Pancreas (tissue), 10 donors: ENCODE measurements at regions not wholly inside any gene's neighbourhood (a gene's known extent, or its start where the extent isn't known, plus 50 kb on each side); places are given as distances from the start of the nearest gene placed in this dataset.
"Not testable (repeated sequence)": the region's sequence is repeated elsewhere in the genome, so short reads cannot be mapped to it uniquely, and the experiment has no call there.

Experiments used
- ATAC-seq, 4 donors: fragments of 200-7000 bp; cut with Tn5 transposase; one replicate each; pipeline versions ENCODE4 v1.8.0 to v1.9.1; 2020; ENCODE audit warnings: mild to moderate bottlenecking in 4 of 4, moderate library complexity in 4 of 4
- DNase-seq, 6 donors: peaks; one replicate each; pipeline ENCODE4 v3.0.0-alpha.2; 2020
- FAIRE-seq: peaks from 2 replicates; lab custom pipeline; 2012; peaks lifted over from hg19 to GRCh38; lab: Jason Lieb, UNC
- H3K27ac ChIP-seq, 4 donors: fragments of 200-600 bp; sonication (generic); 1 replicate in 3 of 4; 2 replicates in 1 of 4; pipeline versions ENCODE4 v1.5.0 to v1.8.0; 2020
- H3K27me3 ChIP-seq, 4 donors: fragments of 200-600 bp; one replicate each; pipeline ENCODE4 v1.8.0; 2021
- H3K36me3 ChIP-seq, 3 donors: fragments of 200-600 bp; sonication (generic) in 1 of 3; one replicate each; pipeline versions ENCODE4 v1.5.0 to v1.8.0; 2020 to 2021
- H3K4me1 ChIP-seq, 3 donors: fragments of 200-600 bp; one replicate each; pipeline ENCODE4 v1.8.0; 2021
- H3K4me3 ChIP-seq, 4 donors: fragments of 200-600 bp; sonication (generic) in 2 of 4; one replicate each; pipeline versions ENCODE4 v1.5.0 to v1.8.0; 2020 to 2021
- H3K9me3 ChIP-seq, 4 donors: fragments of 200-600 bp; one replicate each; pipeline ENCODE4 v1.8.0; 2021
- WGBS, 2 donors: extraction: QIAGEN DNeasy Blood & Tissue Kit; methylation state at CpG; one replicate each; pipeline ENCODE4 v1.1.7; 2013; 5-methylcytosine and 5-hydroxymethylcytosine counted together
- intact Hi-C, 3 donors: fragments of 100-400 bp; cut with DNase I; formaldehyde crosslinking; loops; one replicate each; pipeline versions ENCODE4 v1.11.1 to v1.14.2; 2022
- TF ChIP-seq, protein P1 (sequence below), 4 donors: fragments of 200-600 bp; sonication (generic) in 3 of 4; IDR thresholded peaks; one replicate each; pipeline versions ENCODE4 v1.5.0 to v1.8.0; 2021; ENCODE audit warnings: antibody characterized with exemption in 4 of 4
- donor health status: healthy with polysubstance abuse.
- donor health status: DM: no; HTN: no; CAD: no; lungs with moderate emphysema.
- donor health status: DM: no; HTN: no; CAD: no.
- donor health status: control.
- donor health status: control.
- donor health status: Bipolar disorder and iron deficiency.
- donor health status: DM: yes; HTN: yes; CAD: no.
- donor health status: DM: no; HTN: no; CAD: no.
- donor health status: DM: no; HTN: no; CAD: no.
- donor health status: DM: yes; HTN: yes; CAD: no.

DNA sequence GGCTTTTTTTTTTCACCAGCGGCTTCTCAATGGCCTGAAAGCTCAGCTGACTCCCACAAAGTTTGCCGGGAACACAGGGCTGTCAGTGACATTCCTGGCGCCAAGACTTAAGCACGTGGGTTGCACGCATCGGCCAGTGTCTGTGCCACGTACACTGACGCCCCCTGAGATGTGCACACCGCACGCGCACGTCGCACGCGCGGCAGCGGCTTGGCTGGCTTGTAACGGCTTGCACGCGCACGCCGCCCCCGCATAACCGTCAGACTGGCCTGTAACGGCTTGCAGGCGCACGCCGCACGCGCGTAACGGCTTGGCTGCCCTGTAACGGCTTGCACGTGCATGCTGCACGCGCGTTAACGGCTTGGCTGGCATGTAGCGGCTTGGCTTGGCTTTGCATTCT is 63.2 kb downstream of the CCDC74A start:
- Histone ChIP-seq H3K27ac (no peak overlapping the region), H3K36me3 (no peaks in the 10 kb centered on the region), H3K27me3 (no peaks in the 10 kb centered on the region), H3K9me3 (no peaks in the 10 kb centered on the region), H3K4me3 (no peak overlapping the region), H3K4me1 (no peaks in the 10 kb centered on the region)
- WGBS, 2 donors: 79 to 85% methylated on average over 39 of the region's 39 CpGs
- DNase-seq (peak in 1 of 6 donors; percentile 37), ATAC-seq (no peak), FAIRE-seq (no peak)
- intact Hi-C loops: no loop called here
- TF ChIP-seq, protein P1, sequence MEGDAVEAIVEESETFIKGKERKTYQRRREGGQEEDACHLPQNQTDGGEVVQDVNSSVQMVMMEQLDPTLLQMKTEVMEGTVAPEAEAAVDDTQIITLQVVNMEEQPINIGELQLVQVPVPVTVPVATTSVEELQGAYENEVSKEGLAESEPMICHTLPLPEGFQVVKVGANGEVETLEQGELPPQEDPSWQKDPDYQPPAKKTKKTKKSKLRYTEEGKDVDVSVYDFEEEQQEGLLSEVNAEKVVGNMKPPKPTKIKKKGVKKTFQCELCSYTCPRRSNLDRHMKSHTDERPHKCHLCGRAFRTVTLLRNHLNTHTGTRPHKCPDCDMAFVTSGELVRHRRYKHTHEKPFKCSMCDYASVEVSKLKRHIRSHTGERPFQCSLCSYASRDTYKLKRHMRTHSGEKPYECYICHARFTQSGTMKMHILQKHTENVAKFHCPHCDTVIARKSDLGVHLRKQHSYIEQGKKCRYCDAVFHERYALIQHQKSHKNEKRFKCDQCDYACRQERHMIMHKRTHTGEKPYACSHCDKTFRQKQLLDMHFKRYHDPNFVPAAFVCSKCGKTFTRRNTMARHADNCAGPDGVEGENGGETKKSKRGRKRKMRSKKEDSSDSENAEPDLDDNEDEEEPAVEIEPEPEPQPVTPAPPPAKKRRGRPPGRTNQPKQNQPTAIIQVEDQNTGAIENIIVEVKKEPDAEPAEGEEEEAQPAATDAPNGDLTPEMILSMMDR (IDR thresholded peaks at IDR 0.05): no peak

DNA sequence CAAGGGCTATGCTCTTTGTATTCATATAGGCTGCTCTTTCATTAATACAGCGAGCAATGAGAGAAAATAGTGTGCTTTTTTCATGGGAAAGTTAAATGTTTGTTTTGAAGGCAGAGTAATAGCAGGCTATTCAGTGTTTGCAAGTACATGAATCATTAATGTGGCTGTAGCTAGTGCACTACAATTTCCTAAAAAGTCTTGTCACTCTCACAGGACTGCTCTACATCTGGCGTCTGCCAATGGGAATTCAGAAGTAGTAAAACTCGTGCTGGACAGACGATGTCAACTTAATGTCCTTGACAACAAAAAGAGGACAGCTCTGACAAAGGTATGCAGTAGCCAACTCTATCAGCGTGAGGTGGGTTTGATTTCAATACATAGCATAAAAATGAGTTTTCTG is 68.9 kb downstream of the CCDC74A start:
- H3K9me3 ChIP-seq, H3K4me3 ChIP-seq, DNase-seq, intact Hi-C loops, H3K27ac ChIP-seq, H3K36me3 ChIP-seq, FAIRE-seq, H3K27me3 ChIP-seq, H3K4me1 ChIP-seq, ATAC-seq: not testable (repeated sequence)
- WGBS, 2 donors: 17 to 19% methylated on average over 5 of the region's 5 CpGs

GRCh38 chr2:131602444-131602843 is 74.8 kb downstream of the CCDC74A start:
- H3K27ac ChIP-seq, H3K36me3 ChIP-seq, ATAC-seq, intact Hi-C loops, DNase-seq, H3K4me3 ChIP-seq, H3K9me3 ChIP-seq, H3K4me1 ChIP-seq, H3K27me3 ChIP-seq, FAIRE-seq: not testable (repeated sequence)
- 73 to 83% methylated on average over 4 of the region's 5 CpGs for WGBS, 2 donors

DNA sequence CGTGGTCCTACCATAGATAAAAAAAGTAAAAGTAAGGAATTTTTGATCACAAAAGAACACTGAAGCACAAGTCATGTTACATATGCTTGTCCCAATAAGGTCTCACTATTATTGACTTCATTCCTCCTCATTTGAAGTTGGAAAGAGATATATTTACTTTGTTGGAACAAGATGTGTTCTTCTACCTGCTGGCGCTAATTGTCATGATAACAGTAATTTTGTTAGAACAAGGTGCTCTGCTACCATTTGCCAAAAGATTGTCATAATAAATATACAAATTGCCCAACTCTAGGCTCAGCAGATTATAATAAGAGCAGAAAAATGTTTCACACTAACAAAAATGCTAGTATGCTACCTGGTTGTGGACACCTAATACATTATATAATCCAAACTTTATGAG is 77.0 kb downstream of the CCDC74A start:
- intact Hi-C loops, H3K9me3 ChIP-seq: not testable (repeated sequence)
- 38 to 49% methylated on average over 2 of the region's 2 CpGs for WGBS, 2 donors

DNA sequence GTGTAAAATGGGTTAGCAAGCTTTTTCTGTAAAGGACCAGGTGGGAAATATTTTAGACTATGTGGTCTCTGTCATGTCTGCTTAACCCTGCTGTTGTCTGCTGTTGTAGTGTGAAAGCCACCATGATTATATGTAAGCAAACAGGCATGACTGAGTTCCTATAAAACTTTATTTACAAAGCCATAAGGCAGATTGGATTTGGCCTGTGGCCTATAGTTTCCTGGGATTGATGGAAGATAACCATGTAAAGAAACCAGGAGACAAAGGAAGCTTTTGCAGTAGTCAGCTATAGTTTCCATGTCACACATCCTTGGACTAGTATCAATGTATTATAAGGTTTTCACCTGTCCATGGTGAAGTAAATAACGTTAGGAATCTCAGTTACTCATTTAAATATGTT is 78.7 kb downstream of the CCDC74A start:
- H3K27me3 ChIP-seq, H3K36me3 ChIP-seq, ATAC-seq, H3K4me3 ChIP-seq, DNase-seq, H3K9me3 ChIP-seq, H3K27ac ChIP-seq, intact Hi-C loops, FAIRE-seq, H3K4me1 ChIP-seq: not testable (repeated sequence)
- 37 to 53% methylated on average over 1 of the region's 1 CpG for WGBS, 2 donors

More for the DNA sequence above, 77.0 kb downstream of the CCDC74A start:
- not testable (repeated sequence) for H3K27me3 ChIP-seq, H3K4me3 ChIP-seq, ATAC-seq, H3K27ac ChIP-seq, H3K36me3 ChIP-seq, DNase-seq, FAIRE-seq, H3K4me1 ChIP-seq

GRCh38 chr2:131607056-131607455 is 79.4 kb downstream of the CCDC74A start:
- H3K36me3 ChIP-seq, DNase-seq, H3K4me3 ChIP-seq, intact Hi-C loops, H3K9me3 ChIP-seq, FAIRE-seq, ATAC-seq, H3K27ac ChIP-seq, H3K27me3 ChIP-seq, H3K4me1 ChIP-seq: not testable (repeated sequence)
- 60 to 71% methylated on average over 5 of the region's 5 CpGs for WGBS, 2 donors

DNA sequence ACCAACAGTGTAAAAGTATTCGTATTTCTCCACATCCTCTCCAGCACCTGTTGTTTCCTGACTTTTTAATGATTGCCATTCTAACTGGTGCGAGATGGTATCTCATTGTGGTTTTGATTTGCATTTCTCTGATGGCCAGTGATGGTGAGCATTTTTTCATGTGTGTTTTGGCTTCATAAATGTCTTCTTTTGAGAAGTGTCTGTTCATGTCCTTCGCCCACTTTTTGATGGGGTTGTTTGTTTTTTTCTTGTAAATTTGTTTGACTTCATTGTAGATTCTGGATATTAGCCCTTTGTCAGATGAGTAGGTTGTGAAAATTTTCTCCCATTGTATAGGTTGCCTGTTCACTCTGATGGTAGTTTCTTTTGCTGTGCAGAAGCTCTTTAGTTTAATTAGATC is 86.9 kb downstream of the CCDC74A start:
- H3K9me3 ChIP-seq, FAIRE-seq, ATAC-seq, H3K27ac ChIP-seq, H3K27me3 ChIP-seq, H3K36me3 ChIP-seq, H3K4me3 ChIP-seq, H3K4me1 ChIP-seq, DNase-seq, intact Hi-C loops: not testable (repeated sequence)
- 66 to 81% methylated on average over 3 of the region's 3 CpGs for WGBS, 2 donors

DNA sequence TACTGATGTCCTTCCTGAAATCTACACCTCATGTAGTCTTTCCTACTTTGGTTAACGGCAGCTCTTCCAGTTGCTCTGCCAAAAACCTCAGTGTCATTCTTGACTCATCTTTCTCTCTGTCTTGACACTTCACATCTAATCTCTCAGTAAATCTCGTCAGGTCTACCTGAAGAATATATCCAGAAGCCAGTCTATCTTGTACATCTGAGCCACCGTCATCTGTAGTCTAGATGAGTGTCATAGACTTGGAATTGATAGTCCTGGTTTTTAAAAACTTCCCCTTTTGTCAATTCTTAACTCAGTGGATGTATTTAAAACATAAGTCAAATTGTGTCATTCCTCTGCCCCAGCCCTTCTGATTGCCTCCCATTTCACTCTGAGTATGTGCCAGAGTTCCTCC is 90.6 kb downstream of the CCDC74A start:
- 67 to 81% methylated on average over 3 of the region's 3 CpGs for WGBS, 2 donors
- intact Hi-C loops, ATAC-seq, H3K36me3 ChIP-seq, H3K4me1 ChIP-seq, H3K27ac ChIP-seq, FAIRE-seq, DNase-seq, H3K27me3 ChIP-seq, H3K9me3 ChIP-seq, H3K4me3 ChIP-seq: not testable (repeated sequence)

DNA sequence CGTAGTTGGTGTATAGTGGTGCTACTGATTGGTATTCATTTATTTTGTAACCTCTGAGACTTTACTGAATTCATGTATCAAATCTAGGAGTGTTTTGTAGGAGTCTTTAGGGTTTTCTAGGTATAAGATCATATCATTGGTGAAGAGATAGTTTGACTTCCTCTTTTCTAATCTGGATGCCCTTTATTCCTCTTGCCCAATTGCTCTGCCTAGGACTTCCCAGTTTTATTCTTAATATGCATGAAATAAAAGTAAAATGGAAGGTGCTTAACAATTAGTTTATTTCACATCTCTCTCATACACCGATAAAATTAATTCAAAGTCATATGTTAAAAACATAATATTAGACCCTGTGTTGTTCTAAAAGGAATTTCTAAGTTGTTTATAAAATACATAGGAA is 95.2 kb downstream of the CCDC74A start:
- FAIRE-seq, H3K4me3 ChIP-seq, ATAC-seq, H3K36me3 ChIP-seq, H3K27ac ChIP-seq, H3K27me3 ChIP-seq, DNase-seq, H3K4me1 ChIP-seq, H3K9me3 ChIP-seq, intact Hi-C loops: not testable (repeated sequence)
- WGBS, 2 donors: 82 to 88% methylated on average over 2 of the region's 2 CpGs

DNA sequence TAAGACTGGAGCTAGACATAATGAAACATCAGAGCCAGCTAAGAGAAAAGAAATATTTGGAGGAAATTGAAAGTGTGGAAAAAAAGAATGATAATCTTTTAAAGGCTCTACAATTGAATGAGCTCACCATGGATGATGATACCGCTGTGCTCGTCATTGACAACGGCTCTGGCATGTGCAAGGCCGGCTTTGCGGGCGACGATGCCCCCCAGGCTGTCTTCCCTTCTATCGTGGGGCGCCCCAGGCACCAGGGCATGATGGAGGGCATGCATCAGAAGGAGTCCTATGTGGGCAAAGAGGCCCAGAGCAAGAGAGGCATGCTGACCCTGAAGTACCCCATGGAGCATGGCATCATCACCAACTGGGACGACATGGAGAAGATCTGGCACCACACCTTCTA is 98.3 kb downstream of the CCDC74A start:
- ATAC-seq, DNase-seq, H3K27ac ChIP-seq, H3K4me3 ChIP-seq, intact Hi-C loops, FAIRE-seq, H3K36me3 ChIP-seq, H3K4me1 ChIP-seq, H3K9me3 ChIP-seq, H3K27me3 ChIP-seq: not testable (repeated sequence)
- 78 to 84% methylated on average over 10 of the region's 10 CpGs for WGBS, 2 donors

DNA sequence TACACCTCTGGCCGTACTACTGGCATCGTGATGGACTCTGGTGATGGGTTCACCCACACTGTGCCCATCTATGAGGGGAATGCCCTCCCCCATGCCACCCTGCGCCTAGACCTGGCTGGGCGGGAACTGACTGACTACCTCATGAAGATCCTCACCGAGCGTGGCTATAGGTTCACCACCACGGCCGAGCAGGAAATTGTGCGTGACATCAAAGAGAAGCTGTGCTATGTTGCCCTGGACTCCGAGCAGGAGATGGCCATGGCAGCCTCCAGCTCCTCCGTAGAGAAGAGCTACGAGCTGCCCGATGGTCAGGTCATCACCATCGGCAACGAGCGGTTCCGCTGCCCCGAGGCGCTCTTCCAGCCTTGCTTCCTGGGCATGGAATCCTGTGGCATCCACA is 98.9 kb downstream of the CCDC74A start:
- intact Hi-C loops, H3K4me3 ChIP-seq, H3K4me1 ChIP-seq, H3K27ac ChIP-seq, FAIRE-seq, H3K27me3 ChIP-seq, H3K36me3 ChIP-seq, H3K9me3 ChIP-seq, ATAC-seq: not testable (repeated sequence)
- DNase-seq: peak in 1 of 6 donors; percentile 26
- 86 to 90% methylated on average over 19 of the region's 19 CpGs for WGBS, 2 donors

- FAIRE-seq, ATAC-seq, H3K27ac ChIP-seq, H3K36me3 ChIP-seq, H3K4me3 ChIP-seq, intact Hi-C loops, H3K4me1 ChIP-seq, H3K27me3 ChIP-seq, H3K9me3 ChIP-seq, DNase-seq: not testable (repeated sequence)
- 41 to 45% methylated on average over 2 of the region's 2 CpGs for WGBS, 2 donors
Observed at GRCh38 chr2:131627777-131628176, 100.1 kb downstream of the CCDC74A start.
